ENCODE measurements at regions not wholly inside any gene's neighbourhood (a gene's known extent, or its start where the extent isn't known, plus 50 kb on each side); places are given as distances from the start of the nearest gene placed in this dataset.

DNA sequence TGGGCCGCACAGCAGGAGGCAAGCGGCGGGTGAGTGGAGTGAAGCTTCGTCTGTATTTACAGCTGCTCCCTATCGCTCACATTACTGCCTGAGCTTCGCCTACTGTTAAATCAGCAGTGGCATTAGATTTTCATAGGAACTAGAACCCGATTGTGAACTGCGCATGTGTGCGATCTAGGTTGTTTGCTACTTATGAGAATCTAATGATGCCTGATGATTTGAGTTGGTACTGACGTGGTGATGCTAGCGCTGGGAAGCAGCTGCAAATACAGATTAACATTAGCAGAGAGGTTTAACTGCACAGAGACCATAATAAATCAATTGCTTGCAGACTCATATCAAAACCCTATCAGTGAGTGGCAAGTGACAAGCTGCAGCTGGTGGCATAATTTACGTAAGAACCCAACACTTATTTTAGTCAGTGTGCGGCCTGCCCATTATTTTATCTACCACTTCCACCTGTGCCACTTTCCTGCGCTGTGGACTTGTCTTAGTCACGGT lies 133.4 kb upstream of the CDH9 start:
- in situ Hi-C loops (cut with MboI; ENCODE audit: low sequenced_read_pairs, unreplicated experiment), result no loop called here
- TF ChIP-seq, protein P1, sequence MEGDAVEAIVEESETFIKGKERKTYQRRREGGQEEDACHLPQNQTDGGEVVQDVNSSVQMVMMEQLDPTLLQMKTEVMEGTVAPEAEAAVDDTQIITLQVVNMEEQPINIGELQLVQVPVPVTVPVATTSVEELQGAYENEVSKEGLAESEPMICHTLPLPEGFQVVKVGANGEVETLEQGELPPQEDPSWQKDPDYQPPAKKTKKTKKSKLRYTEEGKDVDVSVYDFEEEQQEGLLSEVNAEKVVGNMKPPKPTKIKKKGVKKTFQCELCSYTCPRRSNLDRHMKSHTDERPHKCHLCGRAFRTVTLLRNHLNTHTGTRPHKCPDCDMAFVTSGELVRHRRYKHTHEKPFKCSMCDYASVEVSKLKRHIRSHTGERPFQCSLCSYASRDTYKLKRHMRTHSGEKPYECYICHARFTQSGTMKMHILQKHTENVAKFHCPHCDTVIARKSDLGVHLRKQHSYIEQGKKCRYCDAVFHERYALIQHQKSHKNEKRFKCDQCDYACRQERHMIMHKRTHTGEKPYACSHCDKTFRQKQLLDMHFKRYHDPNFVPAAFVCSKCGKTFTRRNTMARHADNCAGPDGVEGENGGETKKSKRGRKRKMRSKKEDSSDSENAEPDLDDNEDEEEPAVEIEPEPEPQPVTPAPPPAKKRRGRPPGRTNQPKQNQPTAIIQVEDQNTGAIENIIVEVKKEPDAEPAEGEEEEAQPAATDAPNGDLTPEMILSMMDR (IDR thresholded peaks at IDR 0.05; ENCODE audit: borderline replicate concordance, control extremely low read depth, extremely low read depth, insufficient read depth, missing control alignments), result no peak
- no peak for DNase-seq (ENCODE audit: low spot score)

DNA sequence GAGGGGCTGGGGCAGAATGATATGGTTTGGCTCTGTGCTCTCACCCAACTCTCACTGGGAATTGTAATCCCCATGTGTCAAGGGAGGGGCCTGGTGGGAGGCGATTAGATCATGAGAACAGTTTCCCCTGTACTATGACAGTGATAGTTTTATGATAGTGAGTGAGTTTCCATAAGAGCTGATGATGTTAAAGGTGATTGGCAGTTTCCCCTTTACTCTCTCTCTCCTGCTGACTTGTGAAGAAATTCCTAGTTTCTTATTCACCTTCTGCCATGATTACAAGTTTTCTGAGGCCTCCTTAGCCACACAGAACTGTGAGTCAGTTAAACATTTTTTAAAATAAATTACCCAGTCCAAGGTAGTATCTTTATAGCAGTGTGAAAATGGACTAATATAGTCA lies 120.4 kb upstream of the CDH9 start:
- TF ChIP-seq, protein P1 (IDR thresholded peaks at IDR 0.05; ENCODE audit: borderline replicate concordance, control extremely low read depth, extremely low read depth, insufficient read depth, missing control alignments), result no peak
- in situ Hi-C loops (cut with MboI; ENCODE audit: low sequenced_read_pairs, unreplicated experiment), result no loop called here
- DNase-seq (ENCODE audit: low spot score), result no peak

DNA sequence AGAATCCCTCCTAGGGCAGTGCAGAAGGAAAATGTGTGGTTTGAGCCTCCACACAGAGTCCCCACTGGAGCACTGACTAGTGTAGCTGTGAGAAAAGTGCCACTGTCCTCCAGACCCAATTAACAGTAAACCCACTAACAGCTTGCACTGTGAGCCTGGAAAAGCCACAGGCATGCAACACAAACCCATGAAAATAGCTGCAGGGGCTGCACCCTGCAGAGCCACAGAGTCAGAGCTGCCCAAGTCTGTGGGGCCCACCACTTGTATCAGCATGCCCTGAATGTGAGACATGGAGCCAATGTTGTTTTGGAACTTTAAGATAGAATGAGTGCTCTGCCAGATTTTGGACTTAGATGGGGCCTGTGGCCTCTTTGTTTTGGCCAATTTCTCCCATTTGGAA lies 119.8 kb upstream of the CDH9 start:
- in situ Hi-C loops (cut with MboI; ENCODE audit: low sequenced_read_pairs, unreplicated experiment), result no loop called here
- TF ChIP-seq, protein P1 (IDR thresholded peaks at IDR 0.05; ENCODE audit: borderline replicate concordance, control extremely low read depth, extremely low read depth, insufficient read depth, missing control alignments), result no peak
- no peak for DNase-seq (ENCODE audit: low spot score)

DNA sequence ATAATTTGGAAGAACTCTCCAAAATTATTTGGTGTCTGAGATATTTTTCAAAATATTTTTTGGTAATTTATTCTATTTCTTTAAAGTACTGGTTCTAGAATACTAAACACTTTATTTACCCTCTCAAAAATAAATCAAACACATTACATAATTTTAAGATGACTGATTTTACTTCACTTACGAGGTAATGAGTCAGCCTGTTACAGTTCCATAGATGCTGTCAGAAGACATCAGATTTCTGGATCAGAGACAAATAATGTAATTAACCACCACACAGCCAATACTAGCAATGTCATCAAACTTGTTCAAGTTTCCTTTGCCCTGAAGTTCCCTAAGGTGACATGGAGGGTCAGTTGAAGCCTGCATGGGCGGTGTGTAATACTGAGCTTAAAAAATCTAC lies 106.1 kb upstream of the CDH9 start:
- in situ Hi-C loops (cut with MboI; ENCODE audit: low sequenced_read_pairs, unreplicated experiment), result no loop called here
- TF ChIP-seq, protein P1 (IDR thresholded peaks at IDR 0.05; ENCODE audit: borderline replicate concordance, control extremely low read depth, extremely low read depth, insufficient read depth, missing control alignments), result no peak
- no peak for DNase-seq (ENCODE audit: low spot score)

DNA sequence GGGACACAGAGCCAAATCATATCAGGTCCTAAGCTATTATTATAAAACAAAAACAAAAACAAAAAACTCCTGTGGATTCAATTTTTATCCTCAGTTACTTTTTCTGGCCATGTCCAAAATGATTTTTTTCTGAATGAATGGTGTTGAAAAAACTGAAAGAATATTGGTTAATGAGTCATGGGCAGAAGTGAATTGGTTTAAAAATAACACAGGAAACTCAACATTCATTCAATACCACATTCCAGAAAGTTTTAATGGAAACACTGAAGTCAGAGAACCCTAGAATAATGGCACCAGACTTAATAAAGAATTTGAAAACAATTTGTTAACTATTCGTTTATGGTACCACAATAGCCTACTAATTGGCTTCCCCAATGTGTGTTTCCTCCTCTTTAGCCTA lies 102.4 kb upstream of the CDH9 start:
- DNase-seq (ENCODE audit: low spot score), result no peak
- TF ChIP-seq, protein P1 (IDR thresholded peaks at IDR 0.05; ENCODE audit: borderline replicate concordance, control extremely low read depth, extremely low read depth, insufficient read depth, missing control alignments), result no peak
- in situ Hi-C loops (cut with MboI; ENCODE audit: low sequenced_read_pairs, unreplicated experiment), result no loop called here

DNA sequence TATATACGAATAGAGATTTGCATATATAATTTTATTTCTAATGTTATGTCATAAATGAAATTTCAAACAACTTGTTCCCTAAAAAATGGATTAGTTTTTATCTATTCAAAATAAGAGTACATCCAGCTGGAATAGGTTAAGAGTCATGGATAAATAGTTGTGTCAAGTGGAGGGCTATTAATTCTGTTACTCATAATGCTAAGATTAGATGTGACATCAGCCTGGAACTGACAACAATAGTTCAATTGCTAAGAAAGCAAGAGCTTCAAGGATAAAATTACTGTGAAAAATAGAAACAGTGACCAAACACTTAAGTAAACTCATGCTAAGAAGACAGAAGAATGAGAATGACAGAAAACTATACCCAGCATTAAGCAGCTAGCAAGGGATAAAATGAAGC lies 92.2 kb upstream of the CDH9 start:
- in situ Hi-C loops (cut with MboI; ENCODE audit: low sequenced_read_pairs, unreplicated experiment), result no loop called here
- TF ChIP-seq, protein P1 (IDR thresholded peaks at IDR 0.05; ENCODE audit: borderline replicate concordance, control extremely low read depth, extremely low read depth, insufficient read depth, missing control alignments), result no peak
- no peak for DNase-seq (ENCODE audit: low spot score)

DNA sequence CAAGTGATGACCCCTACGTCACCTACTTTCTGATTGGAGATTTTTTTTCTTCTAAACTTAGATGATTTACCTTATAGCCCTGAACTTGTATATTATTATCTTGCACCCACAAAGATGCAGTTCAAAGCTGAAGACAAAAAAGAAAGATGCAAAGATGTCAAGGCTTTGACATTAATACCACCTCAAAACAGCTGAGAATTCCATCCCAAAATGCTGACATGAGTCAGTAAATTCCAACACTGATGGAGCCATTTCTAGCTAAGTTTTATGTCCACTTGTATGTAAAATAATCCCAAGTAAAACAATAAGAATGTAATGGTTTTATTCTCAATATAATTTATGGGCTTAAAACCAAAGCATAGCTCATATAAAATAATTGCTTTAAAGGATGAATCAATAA lies 91.5 kb upstream of the CDH9 start:
- TF ChIP-seq, protein P1 (IDR thresholded peaks at IDR 0.05; ENCODE audit: borderline replicate concordance, control extremely low read depth, extremely low read depth, insufficient read depth, missing control alignments), result no peak
- DNase-seq (ENCODE audit: low spot score), result no peak
- in situ Hi-C loops (cut with MboI; ENCODE audit: low sequenced_read_pairs, unreplicated experiment), result no loop called here

Data from GM13976 (cell line).